PC-9 (cell line): ENCODE measurements at regions not wholly inside any gene's neighbourhood (a gene's known extent, or its start where the extent isn't known, plus 50 kb on each side); places are given as distances from the start of the nearest gene placed in this dataset.

ENCODE experiments used
- CTCF ChIP-seq: fragments of 200-600 bp; sonication (generic); conservative IDR thresholded peaks from 2 replicates; pipeline ENCODE4 v1.6.1; 2017; ENCODE audit warnings: mixed run types, antibody characterized with exemption, mild to moderate bottlenecking, moderate library complexity
- EZH2 ChIP-seq: fragments of 200-600 bp; sonication (generic); IDR thresholded peaks from 2 replicates; pipeline ENCODE4 v1.8.0; 2017; ENCODE audit warnings: antibody characterized with exemption, low read depth

- TF ChIP-seq EZH2 (no peak), CTCF (no peak)
Measured at GRCh38 chr7:93013446-93014061, 104.2 kb downstream of the SAMD9 start.
